ENCODE measurements at regions not wholly inside any gene's neighbourhood (a gene's known extent, or its start where the extent isn't known, plus 50 kb on each side); places are given as distances from the start of the nearest gene placed in this dataset.
"Not testable (repeated sequence)": the region's sequence is repeated elsewhere in the genome, so short reads cannot be mapped to it uniquely, and the experiment has no call there.

DNA sequence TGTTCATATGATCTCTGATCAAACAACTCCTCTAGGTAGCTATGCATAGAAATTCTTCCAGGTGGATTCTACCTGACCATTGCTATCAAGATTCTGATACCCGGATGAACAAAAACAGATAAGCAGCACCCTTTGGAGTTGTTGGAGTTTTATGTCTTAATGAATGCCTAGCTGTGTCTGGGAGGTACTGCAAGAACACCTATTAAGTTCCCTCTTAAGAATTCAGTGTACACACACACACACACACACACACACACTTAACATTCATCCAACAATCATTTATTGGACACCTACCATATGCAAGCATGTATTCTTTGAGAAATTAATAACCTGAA, 58.1 kb upstream of the FNDC3B start:
- DNase-seq (ENCODE audit: low spot score), result no peak

DNA sequence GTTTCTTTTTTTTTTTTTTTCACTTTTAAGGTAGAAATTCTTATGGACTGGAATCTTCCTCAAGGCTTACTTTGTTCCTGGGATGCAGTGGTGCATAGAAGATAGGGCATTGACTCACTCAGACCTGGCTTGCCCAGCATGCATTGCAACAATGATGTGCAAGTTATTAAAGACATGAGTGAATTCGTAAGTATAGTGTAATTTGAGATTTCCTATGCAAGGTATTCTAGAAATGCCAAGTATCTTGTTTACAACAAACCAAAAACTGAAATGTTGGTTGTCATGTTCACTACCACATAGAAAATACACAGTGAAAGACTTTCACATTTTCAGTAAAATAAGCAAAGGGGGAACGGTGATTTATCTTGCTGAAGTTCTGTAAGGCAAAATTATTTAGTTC, 56.5 kb upstream of the FNDC3B start:
- no peak for DNase-seq (ENCODE audit: low spot score)

DNA sequence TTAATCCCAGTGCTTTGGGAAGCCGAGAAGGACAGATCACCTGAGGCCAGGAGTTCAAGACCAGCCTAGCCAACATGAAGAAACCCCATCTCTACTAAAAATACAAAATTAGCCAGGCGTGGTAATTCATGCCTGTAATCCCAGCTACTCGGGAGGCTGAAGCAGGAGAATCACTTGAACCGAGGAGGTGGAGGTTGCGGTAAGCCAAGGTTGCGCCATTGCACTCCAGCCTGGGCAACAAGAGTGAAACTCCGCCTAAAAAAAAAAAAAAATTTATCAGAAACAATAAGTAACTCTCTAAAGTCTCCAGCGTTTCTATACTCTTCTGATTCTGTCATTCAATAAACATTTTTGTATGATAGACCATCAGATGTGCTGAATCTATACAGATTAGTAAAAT, 55.7 kb upstream of the FNDC3B start:
- not testable (repeated sequence) for DNase-seq (ENCODE audit: low spot score)

DNA sequence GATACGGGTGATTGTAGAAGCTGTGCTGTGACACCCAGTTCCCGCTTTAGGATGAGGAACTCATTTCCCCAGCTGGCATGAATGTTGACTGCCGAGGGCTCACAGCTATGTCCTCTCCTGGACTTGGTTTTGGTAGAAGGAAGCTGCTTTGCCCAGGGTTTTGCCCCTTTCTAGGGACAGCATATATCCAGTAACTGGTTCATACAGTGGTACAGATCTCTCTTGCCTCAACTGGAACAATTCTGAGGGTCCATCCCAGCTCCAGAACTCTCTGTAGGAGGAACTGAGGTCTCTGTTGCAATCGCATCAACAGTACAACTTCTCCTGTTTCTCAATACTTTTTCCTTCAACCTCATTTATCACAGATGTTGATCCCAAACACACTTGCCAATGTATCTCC, 54.5 kb upstream of the FNDC3B start:
- DNase-seq (ENCODE audit: low spot score), result no peak

DNA sequence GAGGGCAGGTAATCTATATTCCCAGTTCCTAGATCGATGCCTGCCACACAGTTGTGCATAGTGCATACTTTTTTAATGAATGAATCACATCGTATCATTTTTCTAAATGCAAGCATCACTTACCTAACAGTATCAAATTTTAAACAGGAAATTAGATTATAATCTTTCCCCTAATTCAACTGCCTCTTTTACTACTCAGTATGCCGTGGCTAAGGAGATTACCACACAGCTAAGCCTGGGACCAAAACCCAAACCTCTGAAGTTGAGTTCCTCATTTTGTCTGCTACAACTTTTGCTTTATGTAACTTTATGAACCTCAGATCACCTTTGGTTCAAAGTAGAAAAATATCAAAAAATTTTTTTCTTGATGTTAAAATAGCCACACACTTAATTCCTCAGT, 53.2 kb upstream of the FNDC3B start:
- no peak for DNase-seq (ENCODE audit: low spot score)

DNA sequence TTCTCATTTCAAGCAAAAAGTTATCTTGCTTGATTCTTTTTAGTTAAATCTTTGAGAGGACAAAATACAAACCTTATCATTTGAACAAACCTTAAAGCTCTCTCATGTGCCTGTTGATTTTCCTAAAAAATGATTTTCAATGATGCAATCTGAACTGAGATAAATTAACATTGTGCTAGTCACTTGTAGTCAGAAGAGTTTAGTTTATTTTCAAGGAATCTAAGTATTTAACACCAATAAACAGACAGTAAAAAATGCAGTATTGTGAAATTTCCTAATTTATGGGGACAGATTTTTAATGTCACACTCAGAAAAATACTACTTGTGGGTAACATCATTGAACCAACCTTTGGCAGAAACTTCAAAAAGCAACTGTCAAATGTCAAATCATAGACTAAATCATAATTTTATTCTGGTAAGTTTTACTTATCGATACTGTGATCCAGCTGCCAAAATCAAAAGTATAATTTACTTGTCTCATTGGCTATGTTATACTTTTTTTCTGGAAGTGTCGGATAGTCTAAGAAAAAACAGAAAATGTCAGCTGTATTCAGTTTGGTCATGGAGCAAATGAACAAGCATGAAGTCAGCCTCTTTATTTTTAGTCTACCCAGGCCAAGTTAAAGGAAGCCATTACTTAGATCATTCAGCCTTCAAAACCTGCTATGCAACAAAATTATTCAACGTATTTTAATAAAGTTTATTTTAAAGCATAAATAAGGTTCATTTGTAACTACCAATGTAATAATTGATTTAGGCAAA, 52.4 kb upstream of the FNDC3B start:
- DNase-seq (ENCODE audit: low spot score), result no peak
